Medulla oblongata (tissue), 1 donor: ENCODE measurements at regions not wholly inside any gene's neighbourhood (a gene's known extent, or its start where the extent isn't known, plus 50 kb on each side); places are given as distances from the start of the nearest gene placed in this dataset.
A peak's percentile ranks its signal among the peaks of the same experiment; 100 is the strongest.
"Not testable (repeated sequence)": the region's sequence is repeated elsewhere in the genome, so short reads cannot be mapped to it uniquely, and the experiment has no call there.

Experiments
- DNase-seq: peaks from one replicate; pipeline ENCODE4 v3.0.0-alpha.2; 2015; ENCODE audit errors: extremely low spot score

- no peak for DNase-seq
Measured at GRCh38 chr5:110304176-110304575, 422.3 kb downstream of the TMEM232 start.

- no peak for DNase-seq
Measured at GRCh38 chr5:110306650-110307049, 419.8 kb downstream of the TMEM232 start.

GRCh38 chr5:110309222-110309621 is 417.2 kb downstream of the TMEM232 start:
- no peak for DNase-seq

GRCh38 chr5:110316566-110316965 is 409.9 kb downstream of the TMEM232 start:
- not testable (repeated sequence) for DNase-seq

- DNase-seq = peak; percentile 16
Measured at GRCh38 chr5:110321117-110321516, 405.4 kb downstream of the TMEM232 start.

GRCh38 chr5:110323357-110323756 is 403.1 kb downstream of the TMEM232 start:
- no peak for DNase-seq

- DNase-seq = no peak
Measured at GRCh38 chr5:110323832-110324231, 402.6 kb downstream of the TMEM232 start.

- no peak for DNase-seq
Measured at GRCh38 chr5:110324876-110325275, 401.6 kb downstream of the TMEM232 start.

- no peak for DNase-seq
Measured at GRCh38 chr5:110329955-110330525, 396.4 kb downstream of the TMEM232 start.

GRCh38 chr5:110333384-110333783 is 393.1 kb downstream of the TMEM232 start:
- no peak for DNase-seq

- no peak for DNase-seq
Measured at GRCh38 chr5:110335361-110336066, 391.0 kb downstream of the TMEM232 start.

- DNase-seq = peak; percentile 11
Measured at GRCh38 chr5:110338341-110339083, 388.0 kb downstream of the TMEM232 start.

GRCh38 chr5:110339399-110339798 is 387.1 kb downstream of the TMEM232 start:
- no peak for DNase-seq

GRCh38 chr5:110341836-110342235 is 384.6 kb downstream of the TMEM232 start:
- no peak for DNase-seq

GRCh38 chr5:110342683-110343082 is 383.8 kb downstream of the TMEM232 start:
- no peak for DNase-seq

GRCh38 chr5:110343616-110344015 is 382.9 kb downstream of the TMEM232 start:
- no peak for DNase-seq

- DNase-seq = no peak
Measured at GRCh38 chr5:110345623-110346022, 380.8 kb downstream of the TMEM232 start.

- DNase-seq = no peak
Measured at GRCh38 chr5:110346893-110347358, 379.5 kb downstream of the TMEM232 start.

- DNase-seq = no peak
Measured at GRCh38 chr5:110347781-110348180, 378.7 kb downstream of the TMEM232 start.

GRCh38 chr5:110351430-110351829 is 375.0 kb downstream of the TMEM232 start:
- DNase-seq = no peak

GRCh38 chr5:110354311-110354710 is 372.2 kb downstream of the TMEM232 start:
- DNase-seq = peak; percentile 54

GRCh38 chr5:110354915-110355644 is 371.4 kb downstream of the TMEM232 start:
- peak; percentile 57 for DNase-seq
